GM23338 (cell line): ENCODE measurements at regions not wholly inside any gene's neighbourhood (a gene's known extent, or its start where the extent isn't known, plus 50 kb on each side); places are given as distances from the start of the nearest gene placed in this dataset.

ENCODE experiments used
- ATAC-seq: fragments of 200-7000 bp; cut with Tn5 transposase; 3 replicates; pipeline ENCODE4 v1.9.1; 2020
- DNase-seq: peaks from one replicate; pipeline ENCODE4 v3.0.0-alpha.2; 2015; ENCODE audit warnings: low spot score
- H2AFZ ChIP-seq: fragments of 200-600 bp; sonication (generic); 2 replicates; pipeline ENCODE4 v1.8.0; 2016; ENCODE audit warnings: antibody characterized with exemption, mild to moderate bottlenecking, moderate library complexity
- H3F3A ChIP-seq: fragments of 200-600 bp; sonication (generic); replicated peaks from 2 replicates; pipeline ENCODE4 v1.8.0; 2017; ENCODE audit warnings: antibody characterized with exemption, mixed run types, low read depth
- H3K27ac ChIP-seq: fragments of 200-600 bp; sonication (generic); 2 replicates; pipeline ENCODE4 v1.6.1; 2016; ENCODE audit warnings: low read depth
- H3K27me3 ChIP-seq: fragments of 200-600 bp; sonication (generic); 2 replicates; pipeline ENCODE4 v1.8.0; 2016; ENCODE audit warnings: mild to moderate bottlenecking, mixed run types, moderate library complexity; ENCODE audit not compliant: insufficient read depth
- H3K36me3 ChIP-seq: fragments of 200-600 bp; sonication (generic); 2 replicates; pipeline ENCODE4 v1.8.0; 2016; ENCODE audit warnings: mild to moderate bottlenecking; ENCODE audit not compliant: insufficient read depth
- H3K4me1 ChIP-seq: fragments of 200-600 bp; sonication (generic); 2 replicates; pipeline ENCODE4 v1.8.0; 2016; ENCODE audit warnings: mild to moderate bottlenecking, moderate library complexity; ENCODE audit not compliant: insufficient read depth
- H3K4me2 ChIP-seq: fragments of 200-600 bp; sonication (generic); 2 replicates; pipeline ENCODE4 v1.7.1; 2017; ENCODE audit warnings: mixed run types
- H3K4me3 ChIP-seq: fragments of 200-600 bp; sonication (generic); 2 replicates; pipeline ENCODE4 v1.6.1; 2016; ENCODE audit warnings: mixed run types
- H3K79me2 ChIP-seq: fragments of 200-600 bp; sonication (generic); replicated peaks from 2 replicates; pipeline ENCODE4 v1.8.0; 2017; ENCODE audit warnings: mild to moderate bottlenecking; ENCODE audit not compliant: insufficient read depth
- H3K9me2 ChIP-seq: fragments of 200-600 bp; sonication (generic); 2 replicates; pipeline ENCODE4 v1.8.0; 2017; ENCODE audit not compliant: insufficient read depth
- H4K20me1 ChIP-seq: fragments of 200-600 bp; sonication (generic); replicated peaks from 2 replicates; pipeline ENCODE4 v1.8.0; 2017; ENCODE audit warnings: mild to moderate bottlenecking; ENCODE audit not compliant: insufficient read depth
- H3K27ac Mint-ChIP-seq: 2 replicates; pipeline ENCODE4 v1.8.0; 2020; ENCODE audit warnings: inconsistent platforms, mild to moderate bottlenecking, moderate library complexity, mixed read lengths
- H3K27me3 Mint-ChIP-seq: 3 replicates; pipeline ENCODE4 v1.8.0; 2022; ENCODE audit warnings: low read depth, mild to moderate bottlenecking, moderate library complexity, mixed read lengths, inconsistent platforms; ENCODE audit not compliant: insufficient read depth, poor library complexity
- H3K36me3 Mint-ChIP-seq: 3 replicates; pipeline ENCODE4 v1.8.0; 2021; ENCODE audit warnings: low read depth, mild to moderate bottlenecking, inconsistent platforms, moderate library complexity, mixed read lengths
- H3K4me1 Mint-ChIP-seq: 3 replicates; pipeline ENCODE4 v1.8.0; 2020; ENCODE audit warnings: mild to moderate bottlenecking, inconsistent platforms, mixed read lengths
- H3K4me3 Mint-ChIP-seq: 3 replicates; pipeline ENCODE4 v1.8.0; 2021; ENCODE audit warnings: moderate library complexity, mild to moderate bottlenecking, inconsistent platforms, mixed read lengths
- H3K9me3 Mint-ChIP-seq: 3 replicates; pipeline ENCODE4 v1.8.0; 2020; ENCODE audit warnings: moderate library complexity, mild to moderate bottlenecking, inconsistent platforms, mixed read lengths
- CREB1 ChIP-seq: fragments of 250-450 bp; sonication (Bioruptor Pico); IDR thresholded peaks from 2 replicates; pipeline ENCODE4 v1.5.0; 2020; ENCODE audit warnings: low read depth, mild to moderate bottlenecking, moderate library complexity
- ETS1 ChIP-seq: IDR thresholded peaks from 2 replicates; pipeline ENCODE4 v1.6.1; 2016; ENCODE audit warnings: antibody characterized with exemption
- EZH2 ChIP-seq: fragments of 200-600 bp; sonication (generic); IDR thresholded peaks from one replicate; pipeline ENCODE4 v1.8.0; 2017; ENCODE audit warnings: antibody characterized with exemption, mild to moderate bottlenecking, low read depth; ENCODE audit not compliant: unreplicated experiment
- EZH2phosphoT487 ChIP-seq: fragments of 200-600 bp; sonication (generic); IDR thresholded peaks from one replicate; pipeline ENCODE4 v1.8.1; 2018; ENCODE audit warnings: antibody characterized with exemption; ENCODE audit not compliant: unreplicated experiment
- JUNB ChIP-seq: IDR thresholded peaks from one replicate; pipeline ENCODE4 v1.6.1; 2016; ENCODE audit warnings: antibody characterized with exemption; ENCODE audit not compliant: unreplicated experiment
- NANOG ChIP-seq: IDR thresholded peaks from 2 replicates; pipeline ENCODE4 v1.6.1; 2016; ENCODE audit warnings: antibody characterized with exemption, borderline replicate concordance
- POLR2AphosphoS5 ChIP-seq: IDR thresholded peaks from 2 replicates; pipeline ENCODE4 v1.6.1; 2016; ENCODE audit warnings: antibody characterized with exemption, low read depth
- STAT1 ChIP-seq: IDR thresholded peaks from one replicate; pipeline ENCODE4 v1.6.1; 2016; ENCODE audit warnings: antibody characterized with exemption; ENCODE audit not compliant: unreplicated experiment
- ZNF114 ChIP-seq: fragments of 250-450 bp; sonication (Bioruptor Pico); IDR thresholded peaks from 2 replicates; pipeline ENCODE4 v1.5.0; 2020; ENCODE audit warnings: mild to moderate bottlenecking, moderate library complexity
- ZNF331 ChIP-seq: fragments of 250-450 bp; sonication (Bioruptor Pico); IDR thresholded peaks from 2 replicates; pipeline ENCODE4 v1.5.0; 2020; ENCODE audit warnings: low read depth, mild to moderate bottlenecking, moderate library complexity
- ZNF462 ChIP-seq: fragments of 250-450 bp; sonication (Bioruptor Pico); IDR thresholded peaks from 2 replicates; pipeline ENCODE4 v1.5.0; 2020; ENCODE audit warnings: mild to moderate bottlenecking, moderate library complexity
- TF ChIP-seq, protein P1 (sequence below): IDR thresholded peaks from one replicate; pipeline ENCODE4 v1.6.1; 2018; ENCODE audit warnings: antibody characterized with exemption; ENCODE audit not compliant: unreplicated experiment

DNA sequence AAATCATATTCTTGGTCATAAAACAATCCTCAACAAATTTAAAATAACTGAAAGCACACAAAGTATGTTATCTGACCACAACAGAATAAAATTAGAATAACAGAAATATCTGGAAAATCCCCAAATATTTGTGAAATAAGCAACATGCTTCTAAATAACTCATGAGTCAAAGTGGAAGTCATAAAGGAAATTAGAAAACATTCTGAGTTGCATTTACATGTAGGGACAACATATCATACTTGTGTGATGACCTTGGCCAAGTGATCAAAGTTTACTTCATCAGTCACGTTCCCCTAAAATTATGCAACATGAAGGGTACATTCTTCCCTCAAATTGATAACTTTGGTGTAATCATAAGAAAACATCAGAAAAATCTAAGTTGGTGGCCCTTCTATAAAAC is 64.7 kb downstream of the CSF2 start:
- H3K4me1 ChIP-seq, result no peaks in the 10 kb centered on the region
- H3K4me3 ChIP-seq, result no peak overlapping the region
- H3F3A ChIP-seq, result no peaks in the 10 kb centered on the region
- H2AFZ ChIP-seq, result no peak overlapping the region
- H3K9me2 ChIP-seq, result no peaks in the 10 kb centered on the region
- no peaks in the 10 kb centered on the region for H3K36me3 ChIP-seq
- no peaks in the 10 kb centered on the region for H3K79me2 ChIP-seq
- Mint-ChIP-seq H3K9me3 (peaks cover 11% of the 10 kb centered on the region), H3K4me1 (no peaks in the 10 kb centered on the region), H3K36me3 (peaks cover 3% of the 10 kb centered on the region; the same call in 2 of the 3 replicates), H3K4me3 (no peak overlapping the region), H3K27ac (no peak overlapping the region), H3K27me3 (peaks cover 6% of the 10 kb centered on the region)
- TF ChIP-seq CREB1 (CRISPR knock-in tag), result no peak
- no peak for TF ChIP-seq STAT1
- no peak for TF ChIP-seq EZH2phosphoT487
- no peak for TF ChIP-seq JUNB
- TF ChIP-seq EZH2, result no peak
- no peak for TF ChIP-seq POLR2AphosphoS5
- no peak for TF ChIP-seq ZNF462 (CRISPR knock-in tag)
- TF ChIP-seq, protein P1, sequence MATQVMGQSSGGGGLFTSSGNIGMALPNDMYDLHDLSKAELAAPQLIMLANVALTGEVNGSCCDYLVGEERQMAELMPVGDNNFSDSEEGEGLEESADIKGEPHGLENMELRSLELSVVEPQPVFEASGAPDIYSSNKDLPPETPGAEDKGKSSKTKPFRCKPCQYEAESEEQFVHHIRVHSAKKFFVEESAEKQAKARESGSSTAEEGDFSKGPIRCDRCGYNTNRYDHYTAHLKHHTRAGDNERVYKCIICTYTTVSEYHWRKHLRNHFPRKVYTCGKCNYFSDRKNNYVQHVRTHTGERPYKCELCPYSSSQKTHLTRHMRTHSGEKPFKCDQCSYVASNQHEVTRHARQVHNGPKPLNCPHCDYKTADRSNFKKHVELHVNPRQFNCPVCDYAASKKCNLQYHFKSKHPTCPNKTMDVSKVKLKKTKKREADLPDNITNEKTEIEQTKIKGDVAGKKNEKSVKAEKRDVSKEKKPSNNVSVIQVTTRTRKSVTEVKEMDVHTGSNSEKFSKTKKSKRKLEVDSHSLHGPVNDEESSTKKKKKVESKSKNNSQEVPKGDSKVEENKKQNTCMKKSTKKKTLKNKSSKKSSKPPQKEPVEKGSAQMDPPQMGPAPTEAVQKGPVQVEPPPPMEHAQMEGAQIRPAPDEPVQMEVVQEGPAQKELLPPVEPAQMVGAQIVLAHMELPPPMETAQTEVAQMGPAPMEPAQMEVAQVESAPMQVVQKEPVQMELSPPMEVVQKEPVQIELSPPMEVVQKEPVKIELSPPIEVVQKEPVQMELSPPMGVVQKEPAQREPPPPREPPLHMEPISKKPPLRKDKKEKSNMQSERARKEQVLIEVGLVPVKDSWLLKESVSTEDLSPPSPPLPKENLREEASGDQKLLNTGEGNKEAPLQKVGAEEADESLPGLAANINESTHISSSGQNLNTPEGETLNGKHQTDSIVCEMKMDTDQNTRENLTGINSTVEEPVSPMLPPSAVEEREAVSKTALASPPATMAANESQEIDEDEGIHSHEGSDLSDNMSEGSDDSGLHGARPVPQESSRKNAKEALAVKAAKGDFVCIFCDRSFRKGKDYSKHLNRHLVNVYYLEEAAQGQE, result no peak
- no peak for TF ChIP-seq ZNF331 (CRISPR knock-in tag)
- no peak for TF ChIP-seq NANOG
- no peak for TF ChIP-seq ZNF114 (CRISPR knock-in tag)
- TF ChIP-seq ETS1, result no peak
- DNase-seq, result no peak
- no peak overlapping the region for H3K27ac ChIP-seq
- no peak overlapping the region for H3K4me2 ChIP-seq
- no peak for ATAC-seq
- H3K27me3 ChIP-seq, result no peaks in the 10 kb centered on the region
- no peaks in the 10 kb centered on the region for H4K20me1 ChIP-seq
